GM12874 (cell line): ENCODE measurements at regions not wholly inside any gene's neighbourhood (a gene's known extent, or its start where the extent isn't known, plus 50 kb on each side); places are given as distances from the start of the nearest gene placed in this dataset.

Experiments used
- TF ChIP-seq, protein P1 (sequence below): IDR thresholded peaks from 2 replicates; pipeline ENCODE4 v1.5.1; 2011; ENCODE audit warnings: low read depth, mild to moderate bottlenecking, control low read depth, low read length, moderate library complexity; ENCODE audit not compliant: insufficient read depth

DNA sequence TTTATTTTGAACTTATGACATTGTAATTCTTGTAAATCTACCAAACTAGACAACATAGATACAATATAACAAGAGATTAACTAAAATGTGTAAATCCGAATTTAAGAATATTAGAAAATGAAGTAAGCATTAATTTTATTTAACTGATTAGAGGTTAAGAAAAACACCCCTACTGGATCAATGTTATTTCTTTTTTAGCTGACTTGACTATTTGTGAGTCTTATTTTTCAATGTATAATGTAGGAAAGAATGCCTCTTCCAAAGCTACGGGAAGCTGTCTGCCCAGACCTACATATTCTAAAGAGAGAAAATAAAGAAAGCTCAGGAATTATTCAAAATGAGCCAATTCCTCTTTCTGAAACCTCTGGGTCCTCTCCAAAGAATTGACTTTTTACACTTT, 490.8 kb upstream of the CDH7 start:
- TF ChIP-seq, protein P1, sequence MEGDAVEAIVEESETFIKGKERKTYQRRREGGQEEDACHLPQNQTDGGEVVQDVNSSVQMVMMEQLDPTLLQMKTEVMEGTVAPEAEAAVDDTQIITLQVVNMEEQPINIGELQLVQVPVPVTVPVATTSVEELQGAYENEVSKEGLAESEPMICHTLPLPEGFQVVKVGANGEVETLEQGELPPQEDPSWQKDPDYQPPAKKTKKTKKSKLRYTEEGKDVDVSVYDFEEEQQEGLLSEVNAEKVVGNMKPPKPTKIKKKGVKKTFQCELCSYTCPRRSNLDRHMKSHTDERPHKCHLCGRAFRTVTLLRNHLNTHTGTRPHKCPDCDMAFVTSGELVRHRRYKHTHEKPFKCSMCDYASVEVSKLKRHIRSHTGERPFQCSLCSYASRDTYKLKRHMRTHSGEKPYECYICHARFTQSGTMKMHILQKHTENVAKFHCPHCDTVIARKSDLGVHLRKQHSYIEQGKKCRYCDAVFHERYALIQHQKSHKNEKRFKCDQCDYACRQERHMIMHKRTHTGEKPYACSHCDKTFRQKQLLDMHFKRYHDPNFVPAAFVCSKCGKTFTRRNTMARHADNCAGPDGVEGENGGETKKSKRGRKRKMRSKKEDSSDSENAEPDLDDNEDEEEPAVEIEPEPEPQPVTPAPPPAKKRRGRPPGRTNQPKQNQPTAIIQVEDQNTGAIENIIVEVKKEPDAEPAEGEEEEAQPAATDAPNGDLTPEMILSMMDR, result no peak

DNA sequence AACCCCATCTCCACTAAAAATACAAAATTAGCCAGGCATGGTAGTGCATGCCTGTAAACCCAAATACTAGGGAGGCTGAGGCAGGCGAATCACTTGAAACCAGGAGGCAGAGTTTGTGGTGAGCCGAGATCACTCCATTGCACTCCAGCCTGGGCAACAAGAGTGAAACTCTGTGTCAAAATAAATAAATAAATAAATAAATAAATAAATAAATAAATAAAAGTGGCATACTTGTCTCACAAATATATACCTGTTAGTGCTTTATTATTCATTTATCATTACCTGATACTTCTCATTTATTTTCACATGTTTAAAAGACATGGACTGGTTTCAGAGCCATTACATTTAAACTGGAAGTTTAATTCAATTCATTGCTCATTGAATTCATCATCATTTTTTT, 491.4 kb upstream of the CDH7 start:
- TF ChIP-seq, protein P1, result no peak

GRCh38 chr18:65257149-65257548, 493.7 kb upstream of the CDH7 start:
- TF ChIP-seq, protein P1, result no peak

DNA sequence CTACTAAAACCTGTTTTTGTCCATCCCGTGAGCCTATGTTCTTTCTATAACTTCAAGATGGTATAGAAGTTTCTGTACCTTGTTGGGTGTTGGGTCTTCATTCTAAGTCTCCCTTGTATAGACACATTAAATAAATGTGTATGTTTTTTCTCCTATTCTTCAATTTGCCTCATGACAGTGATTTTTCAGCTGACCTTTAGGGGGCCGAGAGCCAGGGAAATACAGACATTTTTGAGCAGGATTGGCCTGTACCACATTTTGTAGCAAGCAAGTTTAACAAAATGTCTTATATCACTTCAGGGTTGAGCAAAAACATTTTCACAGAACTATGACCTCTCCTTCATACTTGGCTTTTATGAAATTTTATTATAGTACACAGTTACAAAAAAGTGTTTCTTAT, 495.4 kb upstream of the CDH7 start:
- TF ChIP-seq, protein P1, result no peak

DNA sequence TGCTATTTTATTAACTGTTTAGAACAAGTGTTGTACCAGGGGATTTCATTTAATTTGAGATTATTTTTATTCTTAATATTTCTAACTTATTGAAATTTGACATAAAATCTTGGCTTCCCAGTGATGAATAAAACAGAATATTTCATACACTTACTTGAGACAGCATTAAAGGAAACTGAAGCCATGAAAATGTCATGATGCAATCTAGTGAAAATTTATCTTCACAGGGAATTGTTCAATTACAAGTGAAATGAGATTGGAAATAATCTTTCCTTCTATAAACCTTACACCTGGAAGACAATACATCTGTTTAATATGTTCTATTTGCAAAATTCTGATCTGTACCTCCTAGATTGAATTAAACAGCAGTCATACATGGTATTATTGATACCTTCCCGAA, 511.0 kb upstream of the CDH7 start:
- TF ChIP-seq, protein P1, result no peak

- TF ChIP-seq, protein P1, result no peak
Observed at GRCh38 chr18:65235966-65236624, 514.7 kb upstream of the CDH7 start.

DNA sequence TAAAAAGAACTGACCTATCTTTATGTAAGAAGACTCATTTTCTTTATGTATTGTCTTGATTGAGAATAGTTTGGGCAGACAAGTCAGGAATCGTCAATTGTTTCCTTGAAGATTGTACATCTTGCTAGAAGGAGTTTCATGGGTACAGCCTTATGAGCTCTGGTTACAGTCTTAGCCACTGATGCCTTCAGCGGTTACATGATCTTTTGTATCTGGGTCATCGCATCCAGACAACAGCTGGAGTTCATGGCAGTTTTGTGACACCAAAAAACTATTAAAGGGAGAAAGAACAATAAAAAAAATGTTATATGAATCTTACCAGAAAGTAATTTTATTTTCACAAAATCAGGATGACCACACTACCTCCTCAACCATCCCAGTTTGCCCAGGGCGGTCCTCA, 520.5 kb upstream of the CDH7 start:
- TF ChIP-seq, protein P1, result no peak

- TF ChIP-seq, protein P1, result no peak
Observed at GRCh38 chr18:65227970-65228369, 522.8 kb upstream of the CDH7 start.
